ENCODE measurements at regions not wholly inside any gene's neighbourhood (a gene's known extent, or its start where the extent isn't known, plus 50 kb on each side); places are given as distances from the start of the nearest gene placed in this dataset.
"Not testable (repeated sequence)": the region's sequence is repeated elsewhere in the genome, so short reads cannot be mapped to it uniquely, and the experiment has no call there.

DNA sequence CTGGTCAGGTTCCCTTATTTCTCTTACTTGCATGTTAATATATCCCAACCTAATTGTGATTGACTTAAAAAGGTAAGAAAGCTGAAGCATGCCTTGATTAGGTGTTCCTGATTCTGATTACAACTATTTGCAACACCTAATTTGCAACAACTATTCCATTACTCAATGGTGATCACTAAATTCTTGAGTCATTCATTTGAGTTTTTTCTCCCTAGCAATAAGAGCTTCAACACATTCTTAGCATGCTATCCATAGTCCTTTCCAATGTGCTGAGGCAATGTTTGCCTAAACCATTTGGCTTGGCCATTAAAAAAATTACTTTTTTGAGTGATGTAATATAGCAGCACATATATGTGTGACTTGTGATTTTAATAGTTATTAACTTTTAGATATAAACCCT lies 851.4 kb downstream of the TRAM1L1 start:
- no peaks in the 10 kb centered on the region for H3K27me3 ChIP-seq
- no peaks in the 10 kb centered on the region for H3K9me3 ChIP-seq
- H3K4me3 ChIP-seq: no peak overlapping the region
- H3K4me1 ChIP-seq: no peaks in the 10 kb centered on the region
- in situ Hi-C loops (cut with MboI; ENCODE audit: low pct_ligation_motif_present in 1 of 4, low pct_unique_long_range_greater_than_20kb in 1 of 4, low sequenced_read_pairs in 3 of 4): no loop called here
- no peak for DNase-seq
- H3K36me3 ChIP-seq: no peaks in the 10 kb centered on the region
- H3K27ac ChIP-seq: no peak overlapping the region
- no peak for TF ChIP-seq POLR2A (IDR thresholded peaks at IDR 0.05)
- TF ChIP-seq, protein P1, sequence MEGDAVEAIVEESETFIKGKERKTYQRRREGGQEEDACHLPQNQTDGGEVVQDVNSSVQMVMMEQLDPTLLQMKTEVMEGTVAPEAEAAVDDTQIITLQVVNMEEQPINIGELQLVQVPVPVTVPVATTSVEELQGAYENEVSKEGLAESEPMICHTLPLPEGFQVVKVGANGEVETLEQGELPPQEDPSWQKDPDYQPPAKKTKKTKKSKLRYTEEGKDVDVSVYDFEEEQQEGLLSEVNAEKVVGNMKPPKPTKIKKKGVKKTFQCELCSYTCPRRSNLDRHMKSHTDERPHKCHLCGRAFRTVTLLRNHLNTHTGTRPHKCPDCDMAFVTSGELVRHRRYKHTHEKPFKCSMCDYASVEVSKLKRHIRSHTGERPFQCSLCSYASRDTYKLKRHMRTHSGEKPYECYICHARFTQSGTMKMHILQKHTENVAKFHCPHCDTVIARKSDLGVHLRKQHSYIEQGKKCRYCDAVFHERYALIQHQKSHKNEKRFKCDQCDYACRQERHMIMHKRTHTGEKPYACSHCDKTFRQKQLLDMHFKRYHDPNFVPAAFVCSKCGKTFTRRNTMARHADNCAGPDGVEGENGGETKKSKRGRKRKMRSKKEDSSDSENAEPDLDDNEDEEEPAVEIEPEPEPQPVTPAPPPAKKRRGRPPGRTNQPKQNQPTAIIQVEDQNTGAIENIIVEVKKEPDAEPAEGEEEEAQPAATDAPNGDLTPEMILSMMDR (IDR thresholded peaks at IDR 0.05): no peak
- TF ChIP-seq POLR2AphosphoS5 (IDR thresholded peaks at IDR 0.05): no peak
- TF ChIP-seq EP300 (IDR thresholded peaks at IDR 0.05; ENCODE audit: low read depth): no peak
- intact Hi-C loops (cut with DNase I; ENCODE audit: low total_unique reads): no loop called here

DNA sequence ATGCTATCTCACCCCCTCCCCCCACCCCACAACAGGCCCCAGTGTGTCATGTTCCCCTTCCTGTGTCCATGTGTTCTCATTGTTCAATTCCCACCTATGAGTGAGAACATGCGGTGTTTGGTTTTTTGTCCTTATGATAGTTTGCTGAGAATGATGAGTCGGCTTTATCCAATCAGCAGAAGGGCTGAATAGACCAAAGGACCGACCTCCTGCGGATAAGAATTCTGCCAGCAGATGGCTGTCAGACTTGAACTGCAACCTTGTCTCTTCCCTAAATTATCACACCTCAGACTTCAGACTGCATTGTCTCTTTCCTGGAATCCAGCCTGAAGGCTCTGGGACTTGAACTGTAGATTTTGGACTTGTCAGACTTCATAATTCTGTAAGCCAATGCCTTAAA lies 853.4 kb downstream of the TRAM1L1 start:
- 63 to 65% methylated on average over 2 to 4 of the region's 4 CpGs for WGBS, 2 donors (ENCODE audit: low coverage in 1 of 2)
- H3K4me3 ChIP-seq; H3K27ac ChIP-seq; in situ Hi-C loops (cut with MboI; ENCODE audit: low pct_ligation_motif_present in 1 of 4, low pct_unique_long_range_greater_than_20kb in 1 of 4, low sequenced_read_pairs in 3 of 4); H3K27me3 ChIP-seq; H3K36me3 ChIP-seq; H3K9me3 ChIP-seq; intact Hi-C loops (cut with DNase I; ENCODE audit: low total_unique reads); DNase-seq; H3K4me1 ChIP-seq: not testable (repeated sequence)

DNA sequence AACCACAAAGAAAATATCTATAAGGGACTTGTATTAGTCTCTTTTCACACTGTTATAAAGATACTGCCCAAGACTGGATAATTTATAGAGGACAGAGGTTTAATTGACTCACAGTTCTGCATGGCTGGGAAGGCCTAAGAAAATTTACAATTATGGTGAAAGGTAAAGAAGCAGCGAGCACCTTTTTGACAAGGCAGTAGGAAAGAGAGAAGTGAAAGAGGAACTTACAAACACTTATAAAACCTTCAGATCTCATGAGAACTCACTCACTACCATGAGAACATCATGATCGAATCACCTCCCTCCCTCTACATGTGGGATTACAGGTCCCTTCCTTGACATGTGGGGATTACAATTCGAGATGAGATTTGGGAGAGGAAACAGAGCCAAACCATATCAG lies 856.0 kb downstream of the TRAM1L1 start:
- 54 to 62% methylated on average over 3 of the region's 3 CpGs for WGBS, 2 donors (ENCODE audit: low coverage in 1 of 2)
- DNase-seq: no peak
- H3K36me3 ChIP-seq: no peaks in the 10 kb centered on the region
- no peaks in the 10 kb centered on the region for H3K9me3 ChIP-seq
- intact Hi-C loops (cut with DNase I; ENCODE audit: low total_unique reads): no loop called here
- no peaks in the 10 kb centered on the region for H3K4me1 ChIP-seq
- H3K4me3 ChIP-seq: no peak overlapping the region
- TF ChIP-seq POLR2AphosphoS5 (IDR thresholded peaks at IDR 0.05) (no peak), EP300 (IDR thresholded peaks at IDR 0.05; ENCODE audit: low read depth) (no peak), POLR2A (IDR thresholded peaks at IDR 0.05) (no peak)
- TF ChIP-seq, protein P1 (IDR thresholded peaks at IDR 0.05): no peak
- in situ Hi-C loops (cut with MboI; ENCODE audit: low pct_ligation_motif_present in 1 of 4, low pct_unique_long_range_greater_than_20kb in 1 of 4, low sequenced_read_pairs in 3 of 4): no loop called here
- no peaks in the 10 kb centered on the region for H3K27me3 ChIP-seq
- no peak overlapping the region for H3K27ac ChIP-seq

DNA sequence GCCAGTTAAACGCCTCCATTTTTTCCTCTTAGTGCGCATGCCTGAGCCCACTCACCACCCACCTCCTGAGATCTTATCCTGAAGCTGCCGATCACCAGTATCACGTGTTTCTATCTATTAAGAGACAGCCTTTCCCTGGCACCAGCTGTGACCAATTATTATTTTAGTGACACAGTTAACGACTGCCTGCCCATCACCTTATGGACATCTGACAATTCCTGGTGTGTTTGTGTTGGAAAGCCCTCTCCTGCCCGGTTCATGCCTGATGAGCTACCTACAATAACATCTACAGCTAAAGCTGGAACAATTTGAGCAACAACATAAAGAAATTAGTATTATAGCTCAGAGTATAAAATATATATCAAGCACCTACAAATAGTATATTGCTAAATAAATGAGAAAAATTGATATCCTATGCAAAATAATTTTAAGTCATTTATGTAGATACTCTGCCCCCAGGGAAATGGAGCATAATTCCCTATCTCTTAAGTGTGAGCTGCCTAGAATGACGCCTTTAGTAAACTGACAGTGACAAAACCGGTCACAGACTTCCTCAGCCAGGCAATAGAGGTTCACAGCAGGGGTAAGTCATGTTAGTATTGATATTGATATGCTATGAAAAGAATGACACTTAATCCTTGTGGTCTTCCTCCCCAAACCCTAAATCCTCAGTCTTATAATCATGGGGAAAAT lies 862.2 kb downstream of the TRAM1L1 start:
- H3K4me1 ChIP-seq: no peaks in the 10 kb centered on the region
- no peaks in the 10 kb centered on the region for H3K27me3 ChIP-seq
- no peak for DNase-seq
- TF ChIP-seq EP300 (IDR thresholded peaks at IDR 0.05; ENCODE audit: low read depth): no peak
- no peak for TF ChIP-seq POLR2A (IDR thresholded peaks at IDR 0.05)
- TF ChIP-seq POLR2AphosphoS5 (IDR thresholded peaks at IDR 0.05): no peak
- TF ChIP-seq, protein P1 (IDR thresholded peaks at IDR 0.05): no peak
- no peak overlapping the region for H3K4me3 ChIP-seq
- no peak overlapping the region for H3K27ac ChIP-seq
- WGBS, 2 donors (ENCODE audit: low coverage in 1 of 2): 69 to 72% methylated on average over 8 of the region's 8 CpGs
- H3K36me3 ChIP-seq: no peaks in the 10 kb centered on the region
- in situ Hi-C loops (cut with MboI; ENCODE audit: low pct_ligation_motif_present in 1 of 4, low pct_unique_long_range_greater_than_20kb in 1 of 4, low sequenced_read_pairs in 3 of 4): no loop called here
- intact Hi-C loops (cut with DNase I; ENCODE audit: low total_unique reads): no loop called here
- no peaks in the 10 kb centered on the region for H3K9me3 ChIP-seq

DNA sequence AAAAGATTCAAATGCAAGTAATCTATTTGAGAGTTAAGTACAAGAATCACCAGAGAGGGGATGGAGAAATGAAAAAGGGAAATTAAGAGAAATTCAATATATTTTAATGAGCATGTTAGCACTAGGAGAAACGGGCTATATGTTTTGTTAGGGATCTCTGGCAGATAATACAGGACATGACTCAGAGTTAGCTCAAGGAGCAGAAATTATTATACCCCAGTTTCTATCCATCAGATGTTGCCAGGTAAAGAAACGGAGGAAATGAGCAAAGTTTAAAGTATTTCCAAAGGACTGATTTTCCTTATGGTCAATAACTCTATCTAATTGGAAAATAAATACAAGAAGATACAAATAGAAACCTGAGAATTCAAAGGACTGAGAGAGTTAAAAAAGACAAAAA lies 867.6 kb downstream of the TRAM1L1 start:
- H3K9me3 ChIP-seq: no peaks in the 10 kb centered on the region

More for the DNA sequence above, 867.6 kb downstream of the TRAM1L1 start:
- no peak overlapping the region for H3K27ac ChIP-seq
- no peak for DNase-seq
- no peaks in the 10 kb centered on the region for H3K36me3 ChIP-seq
- TF ChIP-seq, protein P1 (IDR thresholded peaks at IDR 0.05): no peak
- TF ChIP-seq EP300 (IDR thresholded peaks at IDR 0.05; ENCODE audit: low read depth): no peak
- TF ChIP-seq POLR2A (IDR thresholded peaks at IDR 0.05): no peak
- no peak for TF ChIP-seq POLR2AphosphoS5 (IDR thresholded peaks at IDR 0.05)
- no peaks in the 10 kb centered on the region for H3K27me3 ChIP-seq
- H3K4me1 ChIP-seq: no peaks in the 10 kb centered on the region
- intact Hi-C loops (cut with DNase I; ENCODE audit: low total_unique reads) (no loop called here), in situ Hi-C loops (cut with MboI; ENCODE audit: low pct_ligation_motif_present in 1 of 4, low pct_unique_long_range_greater_than_20kb in 1 of 4, low sequenced_read_pairs in 3 of 4) (no loop called here)
- 42 to 63% methylated on average over 2 of the region's 2 CpGs for WGBS, 2 donors (ENCODE audit: low coverage in 1 of 2)
- no peak overlapping the region for H3K4me3 ChIP-seq

All from transverse colon (tissue), 4 donors.